Caco-2 (cell line): ENCODE measurements at regions not wholly inside any gene's neighbourhood (a gene's known extent, or its start where the extent isn't known, plus 50 kb on each side); places are given as distances from the start of the nearest gene placed in this dataset.

ENCODE experiments used
- BruUV-seq: library from RNA; stranded (reverse); fragments of 400-500 nt; replicated peaks from 2 replicates; lab custom pipeline; 2021; lab: Mats Ljungman, UMichigan
- CTCF ChIA-PET: fragments of 300-600 bp; sonication (Branson Sonifier 250); formaldehyde crosslinking; loops from one replicate; lab custom pipeline; 2022; ENCODE audit warnings: antibody characterized with exemption; lab: Charles Lee
- POLR2A ChIA-PET: fragments of 300-600 bp; sonication (Branson Sonifier 250); formaldehyde crosslinking; loops from one replicate; lab custom pipeline; 2022; ENCODE audit warnings: antibody characterized with exemption; lab: Charles Lee
- DNase-seq, 2 experiments: peaks; one replicate each; pipeline versions ENCODE4 v3.0.0 to v3.0.0-alpha.2; 2020 to 2022
- H3K27me3 ChIP-seq: replicated peaks from 2 replicates; pipeline ENCODE4 v1.6.0; 2011; ENCODE audit warnings: low read length; ENCODE audit not compliant: control insufficient read depth, insufficient read depth
- H3K36me3 ChIP-seq: 2 replicates; pipeline ENCODE4 v1.5.1; 2011; ENCODE audit warnings: low read length; ENCODE audit not compliant: control insufficient read depth, insufficient read depth
- H3K4me1 ChIP-seq: fragments of 250-450 bp; sonication (Bioruptor Pico); 2 replicates; pipeline ENCODE4 v1.5.1; 2020; ENCODE audit warnings: mild to moderate bottlenecking
- H3K4me3 ChIP-seq: 2 replicates; pipeline ENCODE4 v1.5.1; 2011; ENCODE audit warnings: low read depth, mild to moderate bottlenecking, control low read depth, low read length
- H3K9me3 ChIP-seq: fragments of 250-450 bp; sonication (Bioruptor Pico); 2 replicates; pipeline ENCODE4 v1.5.1; 2020; ENCODE audit warnings: mild to moderate bottlenecking, moderate library complexity
- H3K27ac Mint-ChIP-seq: one replicate; pipeline ENCODE4 v1.8.0; 2022; ENCODE audit warnings: mixed read lengths; ENCODE audit not compliant: unreplicated experiment
- H3K27me3 Mint-ChIP-seq: one replicate; pipeline ENCODE4 v1.8.0; 2022; ENCODE audit warnings: mixed read lengths; ENCODE audit not compliant: insufficient read depth, unreplicated experiment
- H3K36me3 Mint-ChIP-seq: one replicate; pipeline ENCODE4 v1.8.0; 2022; ENCODE audit warnings: mild to moderate bottlenecking, mixed read lengths; ENCODE audit not compliant: insufficient read depth, unreplicated experiment
- H3K4me1 Mint-ChIP-seq: one replicate; pipeline ENCODE4 v1.8.0; 2022; ENCODE audit warnings: low read depth, mixed read lengths; ENCODE audit not compliant: unreplicated experiment
- H3K4me3 Mint-ChIP-seq: one replicate; pipeline ENCODE4 v1.8.0; 2022; ENCODE audit warnings: mild to moderate bottlenecking, moderate library complexity, mixed read lengths; ENCODE audit not compliant: unreplicated experiment
- H3K9me3 Mint-ChIP-seq: one replicate; pipeline ENCODE4 v1.8.0; 2022; ENCODE audit warnings: mixed read lengths; ENCODE audit not compliant: unreplicated experiment
- CTCF ChIP-seq, 2 experiments: fragments of 200-600 bp in 1 of 2; IDR thresholded peaks; 1 replicate in 1 of 2; 2 replicates in 1 of 2; pipeline versions ENCODE4 v1.5.1 to v1.8.0; 2011 to 2022; ENCODE audit warnings: antibody characterized with exemption in 1 of 2, control low read depth in 1 of 2, inconsistent platforms in 1 of 2, low read depth in 1 of 2, low read length in 1 of 2, mild to moderate bottlenecking in 1 of 2, moderate library complexity in 1 of 2; ENCODE audit not compliant: insufficient read depth in 1 of 2, severe bottlenecking in 1 of 2, unreplicated experiment in 1 of 2
- intact Hi-C: fragments of 100-400 bp; cut with micrococcal nuclease; formaldehyde crosslinking; loops from one replicate; pipeline ENCODE4 v1.10.0; 2022; ENCODE audit not compliant: unreplicated experiment

- no TSS peak for BruUV-seq
- Mint-ChIP-seq H3K27ac (no peak overlapping the region), H3K4me3 (no peak overlapping the region), H3K9me3 (no peaks in the 10 kb centered on the region), H3K27me3 (peaks cover 14% of the 10 kb centered on the region), H3K36me3 (no peaks in the 10 kb centered on the region), H3K4me1 (no peaks in the 10 kb centered on the region)
- H3K9me3 ChIP-seq = no peaks in the 10 kb centered on the region
- no peak for TF ChIP-seq CTCF (IDR thresholded peaks at IDR 0.05; ENCODE audit: insufficient read depth in 1 of 2, low read depth in 1 of 2, low read length in 1 of 2, severe bottlenecking in 1 of 2, unreplicated experiment in 1 of 2)
- no peaks in the 10 kb centered on the region for H3K27me3 ChIP-seq
- ChIA-PET CTCF (no interaction called here), POLR2A (no interaction called here)
- no peak for DNase-seq
- H3K4me3 ChIP-seq = no peak overlapping the region
- no peaks in the 10 kb centered on the region for H3K4me1 ChIP-seq
- intact Hi-C loops = no loop called here
- H3K36me3 ChIP-seq = no peaks in the 10 kb centered on the region
Observed at GRCh38 chr1:162996261-162996660, 72.9 kb upstream of the RGS4 start.

GRCh38 chr1:162994921-162995320 lies 74.2 kb upstream of the RGS4 start:
- no peak overlapping the region for H3K4me3 Mint-ChIP-seq
- H3K27ac Mint-ChIP-seq = no peak overlapping the region
- H3K4me3 ChIP-seq = no peak overlapping the region
- no peaks in the 10 kb centered on the region for H3K4me1 ChIP-seq
- no peaks in the 10 kb centered on the region for H3K9me3 ChIP-seq
- no peaks in the 10 kb centered on the region for H3K27me3 ChIP-seq
- intact Hi-C loops = no loop called here
- TF ChIP-seq CTCF (IDR thresholded peaks at IDR 0.05; ENCODE audit: insufficient read depth in 1 of 2, low read depth in 1 of 2, low read length in 1 of 2, severe bottlenecking in 1 of 2, unreplicated experiment in 1 of 2) = no peak
- POLR2A ChIA-PET = no interaction called here
- DNase-seq = no peak
- CTCF ChIA-PET = no interaction called here
- H3K27me3 Mint-ChIP-seq = peaks cover 17% of the 10 kb centered on the region
- no peaks in the 10 kb centered on the region for H3K4me1 Mint-ChIP-seq
- no peaks in the 10 kb centered on the region for H3K9me3 Mint-ChIP-seq
- no TSS peak for BruUV-seq
- H3K36me3 ChIP-seq = no peaks in the 10 kb centered on the region
- no peaks in the 10 kb centered on the region for H3K36me3 Mint-ChIP-seq

GRCh38 chr1:162993846-162994245 lies 75.3 kb upstream of the RGS4 start:
- Histone ChIP-seq H3K4me3 (no peak overlapping the region), H3K9me3 (no peaks in the 10 kb centered on the region), H3K27me3 (no peaks in the 10 kb centered on the region), H3K4me1 (no peaks in the 10 kb centered on the region), H3K36me3 (no peaks in the 10 kb centered on the region)
- no TSS peak for BruUV-seq
- no peak overlapping the region for H3K4me3 Mint-ChIP-seq
- TF ChIP-seq CTCF (IDR thresholded peaks at IDR 0.05; ENCODE audit: insufficient read depth in 1 of 2, low read depth in 1 of 2, low read length in 1 of 2, severe bottlenecking in 1 of 2, unreplicated experiment in 1 of 2) = no peak
- DNase-seq = no peak
- POLR2A ChIA-PET = no interaction called here
- no peak overlapping the region for H3K27ac Mint-ChIP-seq
- intact Hi-C loops = no loop called here
- H3K36me3 Mint-ChIP-seq = no peaks in the 10 kb centered on the region
- H3K27me3 Mint-ChIP-seq = peaks cover 14% of the 10 kb centered on the region
- no peaks in the 10 kb centered on the region for H3K4me1 Mint-ChIP-seq
- CTCF ChIA-PET = interaction anchor here (0.6 kb wide), 1 partner anchor 207 kb away, joined by 3 read pairs; no protein-coding TSS in a partner anchor
- H3K9me3 Mint-ChIP-seq = no peaks in the 10 kb centered on the region
